ENCODE measurements at regions not wholly inside any gene's neighbourhood (a gene's known extent, or its start where the extent isn't known, plus 50 kb on each side); places are given as distances from the start of the nearest gene placed in this dataset.

DNA sequence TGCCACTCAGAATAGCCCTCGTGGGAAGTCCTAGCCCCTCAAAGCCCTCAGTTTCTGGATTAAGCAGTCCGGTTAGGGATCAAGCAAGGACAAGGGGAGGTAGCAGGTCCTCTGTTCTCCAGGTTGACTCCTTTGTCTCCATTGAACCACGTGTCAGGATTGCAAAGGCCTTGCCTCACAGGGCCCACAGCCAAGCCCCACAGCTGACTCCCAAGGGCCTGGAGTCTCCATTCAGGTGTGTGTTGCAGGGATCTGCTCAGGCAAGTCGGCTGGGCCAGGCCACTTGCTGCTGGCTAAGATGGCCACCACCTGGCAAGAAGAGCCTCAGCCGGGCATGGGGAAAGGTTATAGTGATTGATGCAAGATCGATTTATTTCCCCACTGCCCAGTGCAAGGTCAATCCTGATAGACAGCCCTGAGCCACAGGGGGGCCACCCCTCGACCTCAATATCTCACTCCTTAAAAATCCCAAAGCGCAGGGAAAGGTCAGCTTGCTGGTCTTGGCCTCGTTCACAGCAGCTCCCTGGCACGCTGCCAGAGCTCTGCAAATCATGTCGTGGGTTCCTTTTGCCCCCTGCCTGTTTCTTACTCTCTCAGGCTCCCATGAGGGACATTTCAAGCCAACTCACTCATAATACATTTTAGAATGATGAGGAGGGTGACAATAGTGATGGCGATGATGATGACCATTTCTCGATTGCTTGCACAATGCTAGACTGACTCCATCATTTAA lies 75.9 kb downstream of the EDN3 start:
- intact Hi-C loops (cut with micrococcal nuclease), result no loop called here

DNA sequence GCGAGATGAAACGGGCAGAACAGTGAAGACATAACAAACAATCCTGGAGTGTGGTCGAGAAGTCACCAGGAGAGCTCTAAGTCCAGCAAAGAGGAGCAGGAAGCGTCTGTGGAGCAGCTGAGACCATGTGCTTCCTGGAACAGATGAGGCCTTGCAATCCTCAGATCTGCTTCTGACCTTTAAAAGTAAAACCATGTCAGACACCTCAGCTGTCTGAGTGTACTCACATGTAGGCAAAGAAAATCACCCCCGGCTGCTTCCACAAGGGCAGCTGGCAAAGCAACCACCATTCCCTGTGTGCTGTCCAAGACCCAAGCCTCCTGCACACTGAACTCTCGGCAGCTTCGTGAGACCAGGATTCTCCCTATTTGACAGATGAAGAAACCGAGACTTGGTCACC lies 76.6 kb downstream of the EDN3 start:
- intact Hi-C loops (cut with micrococcal nuclease), result no loop called here

DNA sequence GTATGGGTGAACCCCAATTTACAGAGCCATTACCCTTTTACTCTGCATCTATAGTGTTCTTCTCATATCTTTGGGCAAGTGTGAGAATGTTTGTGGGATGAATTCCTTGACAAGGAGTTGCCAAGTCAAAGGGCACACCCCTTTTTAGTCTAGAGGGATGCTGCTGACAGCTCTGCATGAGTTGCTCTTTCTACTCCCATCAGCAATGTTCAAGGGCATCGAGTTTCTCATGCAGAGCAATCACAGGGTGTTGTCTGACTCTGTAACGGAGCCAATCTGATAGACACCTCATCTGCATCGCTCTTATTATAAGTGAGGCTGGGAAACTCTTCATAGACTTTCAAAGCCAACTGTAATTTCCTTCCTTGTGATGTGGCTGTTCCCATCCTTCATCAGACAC lies 77.4 kb downstream of the EDN3 start:
- intact Hi-C loops (cut with micrococcal nuclease), result no loop called here

DNA sequence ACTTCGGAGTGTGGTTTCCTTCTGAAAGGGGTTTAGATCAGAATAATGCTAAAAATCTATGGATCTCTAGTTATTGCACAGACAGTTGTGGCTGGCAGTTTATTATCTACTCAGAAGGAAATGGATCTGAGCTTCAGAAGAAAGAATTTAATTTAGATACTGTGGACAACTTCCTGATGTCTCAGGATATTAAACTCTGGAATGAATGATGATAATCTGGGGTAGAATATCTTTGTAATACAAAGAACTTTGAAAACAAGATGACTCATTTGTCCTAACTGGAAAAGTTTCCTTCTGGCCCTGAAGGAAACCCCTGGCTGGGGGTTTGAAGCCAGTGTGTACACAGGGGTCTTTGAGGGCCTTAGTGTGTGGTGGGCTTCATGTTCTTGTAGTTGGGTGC lies 78.0 kb downstream of the EDN3 start:
- intact Hi-C loops (cut with micrococcal nuclease), result no loop called here

DNA sequence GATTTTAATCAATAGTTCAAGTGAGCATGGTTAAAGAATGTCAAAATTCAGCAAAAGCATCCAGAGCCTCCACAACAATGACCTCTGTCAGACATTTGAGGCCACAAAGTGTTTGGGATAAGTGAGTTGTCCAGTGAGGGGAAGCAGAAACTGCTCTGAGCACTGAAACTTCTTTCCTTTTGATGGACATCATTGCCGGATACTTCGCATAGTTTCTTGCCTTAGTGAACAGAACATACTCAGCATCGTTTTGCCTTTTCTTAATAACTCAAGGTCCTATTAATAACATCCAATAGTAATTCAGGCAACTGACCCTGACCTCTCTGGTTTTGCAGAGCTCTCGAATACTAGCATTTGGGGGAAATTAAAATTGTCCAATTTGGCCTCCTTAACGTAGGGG lies 78.6 kb downstream of the EDN3 start:
- intact Hi-C loops (cut with micrococcal nuclease), result no loop called here

DNA sequence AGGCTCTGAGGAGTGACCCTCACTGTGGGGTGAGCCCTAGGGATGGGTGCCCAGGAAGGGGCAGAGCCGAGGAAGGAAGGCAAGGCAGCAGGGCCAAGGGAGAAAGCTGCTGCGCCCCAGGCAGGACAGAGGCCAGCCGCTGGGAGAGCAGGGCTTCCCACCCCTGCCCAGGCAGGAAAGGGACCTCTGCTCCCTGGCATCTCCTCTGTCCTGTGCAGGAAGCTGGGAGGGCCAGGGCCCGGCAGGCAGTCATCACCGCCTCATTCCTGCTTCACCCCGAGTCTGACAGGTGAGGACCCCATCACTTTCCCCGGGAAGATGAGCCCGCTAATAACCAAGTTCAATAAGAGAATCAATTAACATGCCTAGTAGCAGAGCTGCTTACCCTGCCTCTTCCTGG lies 81.3 kb downstream of the EDN3 start:
- intact Hi-C loops (cut with micrococcal nuclease), result no loop called here

DNA sequence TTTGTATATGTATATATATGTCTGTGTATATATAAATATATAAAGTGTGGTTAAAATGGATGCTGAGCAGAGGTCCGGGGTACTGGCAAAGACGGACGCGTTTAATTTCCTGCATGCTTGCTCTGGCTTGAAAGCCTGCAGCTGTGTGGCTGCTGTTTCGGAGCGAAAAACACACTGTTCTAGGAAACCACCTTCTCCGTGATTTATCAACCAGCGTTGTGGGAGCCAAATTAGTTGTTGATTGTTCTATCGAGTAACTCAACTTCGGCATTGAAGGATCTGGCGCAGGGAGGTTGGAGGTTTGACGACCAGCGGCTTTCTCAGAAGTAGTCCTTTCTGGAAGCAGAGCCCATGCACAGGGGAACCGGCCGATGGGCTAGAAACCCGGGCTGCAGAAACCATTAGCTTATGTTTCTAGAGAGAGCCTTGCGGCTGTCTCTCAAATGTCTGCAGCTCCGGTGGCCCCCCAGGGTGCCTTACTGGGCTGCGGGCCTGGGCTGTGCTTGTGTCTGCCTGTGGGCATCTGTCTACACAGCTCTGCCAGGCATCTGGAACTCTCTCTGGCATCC lies 81.8 kb downstream of the EDN3 start:
- intact Hi-C loops (cut with micrococcal nuclease), result no loop called here

DNA sequence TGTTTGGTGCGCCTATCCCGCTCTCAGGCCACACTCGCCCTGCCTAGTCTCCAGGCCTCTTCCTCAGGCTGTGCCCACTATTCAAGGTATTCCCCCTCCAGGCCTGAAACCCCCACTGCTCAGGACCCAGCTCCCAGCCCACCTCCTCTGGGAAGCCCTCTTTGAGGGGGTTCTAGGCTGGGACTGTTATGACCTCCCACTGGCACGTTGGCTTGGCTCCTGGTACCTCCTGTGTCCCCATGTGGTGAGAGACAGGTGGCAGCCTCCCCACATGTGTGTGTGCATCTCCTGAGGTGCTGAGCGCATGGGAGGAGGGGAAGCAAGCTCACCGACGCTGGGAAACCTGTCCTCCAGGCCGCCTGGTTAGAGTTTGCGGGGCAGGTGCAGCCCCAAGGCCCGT lies 82.5 kb downstream of the EDN3 start:
- intact Hi-C loops (cut with micrococcal nuclease), result no loop called here

DNA sequence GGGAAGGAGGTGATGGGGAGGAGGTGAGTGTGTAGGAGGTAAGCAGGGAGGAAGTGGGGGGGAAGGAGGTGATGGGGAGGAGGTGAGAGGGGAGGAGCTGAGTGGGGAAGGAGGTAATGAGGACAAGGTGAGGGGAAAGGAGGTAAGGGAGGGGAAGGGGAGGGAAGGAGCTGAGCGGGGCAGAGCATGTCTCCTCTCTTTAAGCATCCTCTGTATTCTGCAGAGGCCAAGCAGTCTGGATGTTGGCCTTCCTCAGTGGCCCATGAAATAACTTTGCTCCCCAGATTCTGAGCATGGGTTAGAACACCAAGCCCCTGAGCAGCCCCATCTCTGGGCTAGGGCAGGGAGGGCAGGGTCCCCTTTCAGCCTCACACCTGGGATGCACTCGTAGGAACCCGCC lies 84.6 kb downstream of the EDN3 start:
- intact Hi-C loops (cut with micrococcal nuclease), result no loop called here

DNA sequence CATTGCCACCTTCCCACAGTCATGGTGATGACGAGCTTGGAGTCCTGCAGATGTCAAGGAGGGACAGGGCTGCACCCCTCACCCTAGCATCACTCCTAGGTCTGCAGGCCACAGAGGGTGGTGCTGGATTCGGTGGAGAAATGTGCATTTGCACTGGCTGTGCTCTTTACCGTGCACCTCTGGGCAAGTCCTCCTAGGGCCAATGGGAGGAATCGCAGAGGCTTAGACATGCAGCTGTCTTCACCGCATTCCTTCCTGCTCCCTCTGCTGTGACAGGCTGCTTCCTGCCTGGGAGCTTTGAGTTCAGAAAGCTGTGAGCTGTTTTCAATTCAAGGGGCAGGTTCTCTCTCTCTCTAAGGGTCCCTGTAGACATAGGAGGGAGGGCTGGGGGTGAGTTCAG lies 85.1 kb downstream of the EDN3 start:
- intact Hi-C loops (cut with micrococcal nuclease), result no loop called here

DNA sequence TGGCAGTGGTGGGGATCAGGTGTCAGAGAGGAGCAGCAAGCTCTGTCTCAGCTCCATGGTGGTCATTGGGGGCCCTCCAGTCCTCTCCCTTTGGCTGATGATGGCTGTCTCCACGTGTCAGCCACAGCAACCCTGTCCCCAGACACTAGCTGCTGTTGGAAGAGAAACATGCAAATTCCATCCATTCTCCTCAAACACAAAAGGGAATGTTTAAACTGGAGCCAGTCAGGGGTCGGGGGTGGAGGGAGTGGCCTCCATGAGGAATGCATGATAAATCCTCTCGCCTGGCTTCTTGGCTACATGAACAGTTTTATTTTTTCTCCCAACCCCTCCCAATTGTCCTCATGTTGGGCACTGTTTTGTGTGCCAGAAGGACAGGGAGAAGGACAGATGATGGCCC lies 86.4 kb downstream of the EDN3 start:
- intact Hi-C loops (cut with micrococcal nuclease), result no loop called here

DNA sequence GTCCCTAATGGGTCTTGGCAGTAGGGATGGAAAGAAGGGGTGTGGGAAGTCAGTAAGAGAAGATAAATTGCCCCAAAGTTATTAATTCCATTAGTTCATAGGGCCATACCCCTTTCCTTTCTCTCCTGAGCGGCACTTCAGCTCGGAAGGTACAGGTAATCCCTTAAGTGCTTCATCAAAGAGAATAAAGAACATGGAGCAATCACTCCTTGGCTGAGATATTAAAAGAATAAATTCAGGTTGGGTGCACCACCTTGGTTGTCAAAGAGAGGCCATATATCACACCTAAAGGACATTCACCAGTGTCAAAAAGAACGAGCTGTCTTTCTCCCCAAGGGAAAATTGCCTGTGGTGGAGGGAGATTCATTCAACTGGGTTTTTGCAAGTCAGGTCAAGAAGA lies 87.5 kb downstream of the EDN3 start:
- intact Hi-C loops (cut with micrococcal nuclease), result no loop called here

DNA sequence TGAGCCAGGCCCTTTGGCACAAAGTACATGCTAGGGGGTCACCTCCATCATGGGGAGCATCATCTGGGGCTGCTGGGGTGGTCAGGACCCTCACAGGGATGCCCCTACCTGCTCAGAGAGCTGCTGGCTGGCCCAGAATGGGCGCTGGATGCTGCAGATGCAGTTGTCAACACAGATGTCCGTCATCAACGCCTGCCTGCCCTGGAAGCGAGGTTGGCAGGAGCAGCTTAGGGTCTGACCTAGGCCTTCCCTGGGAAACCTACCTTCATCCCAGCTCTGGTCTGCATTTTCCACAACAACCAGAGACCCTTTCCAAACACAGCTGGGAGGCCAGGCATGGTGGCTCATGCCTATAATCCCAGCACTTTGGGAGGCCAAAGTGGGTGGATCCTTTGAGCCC lies 88.0 kb downstream of the EDN3 start:
- intact Hi-C loops (cut with micrococcal nuclease), result no loop called here

DNA sequence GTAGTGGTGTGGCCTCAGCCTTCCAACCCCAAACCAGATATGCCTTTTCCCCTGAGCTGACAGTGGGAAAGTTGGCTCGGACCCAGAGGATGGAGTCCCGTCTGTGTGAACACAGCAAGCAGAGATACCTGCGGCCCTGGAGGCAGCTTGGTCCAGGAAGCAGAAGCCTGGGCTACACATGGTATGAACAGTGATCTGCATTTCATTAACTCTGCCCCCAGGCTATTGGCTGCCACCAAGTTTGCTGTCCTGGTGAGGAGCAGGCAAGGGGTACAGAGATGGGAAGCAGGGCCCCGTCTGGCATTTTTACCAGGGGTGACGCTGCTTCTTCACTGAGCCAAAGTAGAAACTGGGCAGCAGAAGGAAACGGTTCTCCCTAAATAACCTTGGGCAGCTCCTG lies 90.0 kb downstream of the EDN3 start:
- intact Hi-C loops (cut with micrococcal nuclease), result no loop called here

DNA sequence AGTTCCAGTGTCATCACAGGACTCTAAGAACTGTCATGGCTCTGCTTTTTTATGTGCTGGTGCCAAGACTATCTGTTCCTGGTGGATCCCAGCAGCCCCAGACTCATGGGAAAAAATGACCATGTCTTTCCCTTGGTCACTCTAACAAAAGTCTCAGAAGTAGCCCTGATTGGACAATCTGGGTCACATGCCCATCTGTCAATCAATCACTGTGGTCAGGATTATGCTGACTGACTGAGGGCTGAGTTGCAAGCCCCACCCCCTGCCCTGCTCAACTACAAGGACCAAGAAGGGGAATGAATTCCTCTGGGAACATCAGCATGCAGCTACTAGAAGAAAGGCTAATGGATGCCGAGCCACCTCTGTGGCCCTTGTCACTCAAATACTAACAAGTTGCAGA lies 91.6 kb downstream of the EDN3 start:
- intact Hi-C loops (cut with micrococcal nuclease), result no loop called here

DNA sequence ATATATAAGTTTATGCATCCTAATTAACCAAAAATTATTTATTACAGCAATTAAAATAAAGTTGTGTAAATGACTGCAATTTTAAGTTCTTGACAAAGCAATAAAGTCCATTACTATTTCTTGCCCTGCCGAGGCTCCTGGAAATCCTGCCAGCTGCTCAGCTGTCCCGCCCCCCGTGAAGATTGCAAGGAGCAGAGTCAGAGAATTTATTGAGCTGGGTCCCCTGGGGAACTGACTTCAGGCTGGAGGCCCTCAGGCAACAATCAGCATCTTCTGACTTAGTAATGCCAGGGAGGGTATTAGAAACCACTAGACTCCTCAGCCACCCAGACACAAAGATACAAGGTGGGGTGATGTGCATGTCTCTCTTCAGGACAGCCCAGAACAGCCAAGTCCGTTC lies 92.3 kb downstream of the EDN3 start:
- intact Hi-C loops (cut with micrococcal nuclease), result no loop called here

DNA sequence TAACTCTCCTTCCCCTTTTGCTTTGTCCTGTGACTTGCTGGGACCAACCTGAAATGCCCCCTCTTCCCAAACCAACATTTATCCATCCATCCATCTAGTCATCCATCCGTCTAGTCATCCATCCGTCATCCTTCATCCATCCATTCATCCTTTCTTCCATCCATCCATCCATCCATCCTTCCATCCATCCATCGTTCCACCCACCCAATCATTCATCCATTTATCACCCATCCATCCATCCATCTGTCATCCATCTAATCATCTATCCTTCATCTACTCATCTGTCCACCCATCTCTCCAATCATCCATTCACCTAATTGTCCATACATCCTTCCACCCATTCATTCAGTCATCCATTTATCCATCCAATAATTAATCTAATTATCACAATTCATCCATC lies 92.7 kb downstream of the EDN3 start:
- intact Hi-C loops (cut with micrococcal nuclease), result no loop called here

DNA sequence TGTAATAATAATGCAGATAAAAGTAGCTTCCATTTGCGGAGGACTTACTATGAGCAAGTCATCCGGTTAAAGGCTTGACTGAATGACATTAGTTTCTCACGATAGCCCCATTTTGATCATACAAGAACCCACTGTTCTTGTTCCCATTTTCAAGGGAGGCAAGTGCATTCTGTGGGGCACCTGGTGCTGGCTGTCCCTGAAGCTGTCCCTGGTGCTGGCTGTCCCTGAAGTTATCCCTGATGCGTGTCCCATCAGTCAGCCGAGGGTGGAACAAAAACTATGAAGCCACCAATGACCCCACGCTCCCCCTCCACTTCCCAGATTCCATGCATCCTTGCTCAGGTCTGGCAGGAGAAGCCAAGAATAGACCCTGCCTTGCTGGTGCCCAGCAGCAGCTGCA lies 95.3 kb downstream of the EDN3 start:
- intact Hi-C loops (cut with micrococcal nuclease), result no loop called here

DNA sequence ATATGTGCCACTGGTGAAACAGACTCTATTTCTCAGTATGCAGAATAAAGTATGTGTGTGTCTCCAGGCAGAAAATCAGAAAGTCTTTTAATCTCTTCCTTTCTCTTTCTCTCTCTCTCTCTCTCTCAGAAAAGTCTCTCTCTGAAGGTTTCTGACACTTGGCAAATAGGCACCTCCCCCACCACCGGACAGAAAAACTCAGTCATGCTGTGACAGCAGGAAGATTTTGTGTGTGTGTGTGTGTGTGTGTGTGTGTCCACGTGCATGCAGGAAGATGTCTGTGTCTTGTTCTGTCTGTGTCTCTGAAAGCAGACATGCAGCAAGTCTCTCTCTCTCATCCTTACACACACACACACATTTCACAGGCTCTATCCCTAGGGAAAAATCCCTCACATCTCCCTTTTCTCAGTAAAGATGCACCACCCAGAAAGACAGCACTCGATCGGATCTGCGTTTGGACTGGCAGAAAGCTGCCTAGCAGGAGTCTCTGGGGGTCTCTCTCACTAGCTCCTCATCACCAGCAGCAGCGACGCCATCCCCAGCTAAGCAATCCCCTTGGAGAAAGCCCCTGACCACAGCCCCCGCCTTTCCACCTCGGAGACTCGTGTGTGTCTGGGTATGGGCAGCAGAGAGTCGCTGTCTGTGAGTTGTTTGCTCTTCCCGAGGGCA lies 98.3 kb downstream of the EDN3 start:
- intact Hi-C loops (cut with micrococcal nuclease), result no loop called here

DNA sequence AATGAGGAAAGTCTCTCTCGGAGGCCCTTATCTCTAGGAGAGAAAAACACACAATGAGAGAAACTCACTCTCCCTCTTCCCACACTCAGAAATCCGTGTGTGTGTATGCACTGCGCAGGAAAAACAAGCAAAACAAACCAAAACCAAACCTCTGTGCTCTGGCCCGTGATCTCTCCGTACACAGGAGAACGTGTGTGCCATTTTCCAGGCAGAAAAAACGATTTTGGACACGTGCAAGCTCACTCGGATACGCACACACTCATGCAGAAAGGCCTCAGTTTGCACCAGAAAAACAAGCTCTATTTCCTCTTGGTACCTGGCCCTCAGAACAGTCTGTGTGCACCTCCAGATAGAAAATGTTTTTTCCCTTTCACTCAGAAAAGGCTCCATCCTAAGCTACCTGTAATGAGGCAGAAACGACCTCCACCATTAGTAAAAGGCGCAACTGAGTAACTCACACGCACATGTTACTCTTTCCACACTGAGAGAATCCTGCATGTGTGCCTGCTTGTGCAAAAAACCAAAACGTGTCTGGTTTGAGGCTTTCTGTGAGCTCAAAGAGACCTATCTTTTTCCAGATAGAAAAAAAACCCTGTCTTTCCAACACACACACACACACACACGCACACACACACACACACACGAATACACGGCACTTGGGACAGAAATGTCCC lies 99.2 kb downstream of the EDN3 start:
- intact Hi-C loops (cut with micrococcal nuclease), result loop anchor here (5.0 to 10.0 kb wide), 2 partner anchors 175 to 532 kb away; no protein-coding TSS in a partner anchor

DNA sequence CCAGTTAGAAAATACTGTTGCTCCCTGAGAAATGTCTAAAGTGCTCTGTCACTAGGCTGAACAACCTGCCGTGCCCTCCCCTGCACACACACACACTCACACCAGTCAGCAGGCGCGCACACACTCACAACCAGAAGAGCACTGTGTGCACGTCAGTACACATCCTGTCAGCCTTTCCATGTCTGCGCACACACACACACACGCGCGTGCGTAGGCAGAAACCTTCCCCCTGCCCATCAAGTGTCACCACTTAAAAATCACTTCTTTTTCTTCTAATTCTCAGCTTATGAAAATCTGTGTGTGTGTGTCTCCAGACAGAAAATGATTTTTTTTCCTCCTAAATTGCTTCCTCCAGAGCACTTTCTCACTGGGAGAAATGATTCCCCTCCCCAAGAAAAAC lies 100.3 kb downstream of the EDN3 start:
- intact Hi-C loops (cut with micrococcal nuclease), result loop anchor here (5.0 to 10.0 kb wide), 2 partner anchors 176 to 533 kb away; no protein-coding TSS in a partner anchor

DNA sequence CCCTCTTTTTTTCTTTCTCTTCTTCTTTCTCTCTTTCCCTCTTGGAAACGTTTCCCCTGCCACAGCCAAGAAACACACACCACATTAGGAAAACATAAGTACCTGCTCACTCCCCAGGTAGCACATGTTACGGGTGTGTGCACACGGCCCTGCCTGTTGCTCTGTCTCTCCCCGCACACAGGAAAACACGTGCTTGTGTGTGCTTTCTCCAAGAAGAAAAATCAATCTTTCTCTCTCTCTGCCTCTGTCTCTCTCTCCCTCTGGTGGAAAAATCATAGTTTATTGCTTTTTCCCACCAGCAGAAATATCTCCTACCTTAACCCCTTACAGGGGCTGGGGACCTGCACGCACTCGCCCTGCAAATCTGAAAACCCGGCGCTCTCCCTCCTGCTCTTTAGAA lies 102.3 kb downstream of the EDN3 start:
- intact Hi-C loops (cut with micrococcal nuclease), result loop anchor here (2.0 to 10.0 kb wide), 3 partner anchors 178 to 535 kb away; no protein-coding TSS in a partner anchor
